H9 (cell line): ENCODE measurements at regions not wholly inside any gene's neighbourhood (a gene's known extent, or its start where the extent isn't known, plus 50 kb on each side); places are given as distances from the start of the nearest gene placed in this dataset.

ENCODE experiments used
- DNase-seq: peaks from one replicate; pipeline ENCODE4 v3.0.0-alpha.2; 2017
- H2AFZ ChIP-seq: one replicate; pipeline ENCODE4 v1.6.1; 2013; ENCODE audit warnings: mild to moderate bottlenecking, low read length, control low read depth, moderate library complexity
- H2AK5ac ChIP-seq: 2 replicates; pipeline ENCODE4 v1.6.1; 2013; ENCODE audit warnings: low read length, control low read depth, mixed read lengths; ENCODE audit not compliant: insufficient read length
- H2BK120ac ChIP-seq: one replicate; pipeline ENCODE4 v1.6.1; 2013; ENCODE audit warnings: low read depth, mild to moderate bottlenecking, low read length, control low read depth, inconsistent platforms; ENCODE audit not compliant: poor library complexity, severe bottlenecking
- H2BK12ac ChIP-seq: 2 replicates; pipeline ENCODE4 v1.6.1; 2013; ENCODE audit warnings: low read length, control low read depth, mixed read lengths, low read depth; ENCODE audit not compliant: insufficient read length
- H2BK15ac ChIP-seq: 2 replicates; pipeline ENCODE4 v1.6.1; 2013; ENCODE audit warnings: low read depth, low read length, control low read depth
- H2BK20ac ChIP-seq: one replicate; pipeline ENCODE4 v1.6.1; 2013; ENCODE audit warnings: low read depth, mild to moderate bottlenecking, low read length, control low read depth, inconsistent platforms; ENCODE audit not compliant: poor library complexity, severe bottlenecking
- H2BK5ac ChIP-seq: 2 replicates; pipeline ENCODE4 v1.6.1; 2013; ENCODE audit warnings: low read length, control low read depth, mixed read lengths; ENCODE audit not compliant: insufficient read length
- H3K14ac ChIP-seq: 2 replicates; pipeline ENCODE4 v1.6.1; 2013; ENCODE audit warnings: low read length, control low read depth; ENCODE audit not compliant: insufficient read depth
- H3K18ac ChIP-seq: 2 replicates; pipeline ENCODE4 v1.6.1; 2013; ENCODE audit warnings: low read depth, mild to moderate bottlenecking, mixed read lengths, low read length, control low read depth; ENCODE audit not compliant: insufficient read length
- H3K23ac ChIP-seq: 2 replicates; pipeline ENCODE4 v1.6.1; 2013; ENCODE audit warnings: low read length, control low read depth, mixed read lengths, low read depth; ENCODE audit not compliant: insufficient read length
- H3K23me2 ChIP-seq: 2 replicates; pipeline ENCODE4 v1.6.1; 2013; ENCODE audit warnings: low read depth, mild to moderate bottlenecking, mixed read lengths, low read length, control low read depth; ENCODE audit not compliant: insufficient read length, poor library complexity, severe bottlenecking
- H3K27ac ChIP-seq: 2 replicates; pipeline ENCODE4 v1.5.1; 2013; ENCODE audit warnings: low read length, control low read depth, mixed read lengths, low read depth; ENCODE audit not compliant: insufficient read length
- H3K27me3 ChIP-seq: 2 replicates; pipeline ENCODE4 v1.6.1; 2013; ENCODE audit warnings: low read length, control low read depth, inconsistent platforms; ENCODE audit not compliant: insufficient read depth
- H3K4ac ChIP-seq: 2 replicates; pipeline ENCODE4 v1.6.1; 2013; ENCODE audit warnings: low read depth, mild to moderate bottlenecking, control low read depth, inconsistent platforms, low read length, moderate library complexity
- H3K4me1 ChIP-seq: 2 replicates; pipeline ENCODE4 v1.6.1; 2013; ENCODE audit warnings: low read length, control low read depth, inconsistent platforms; ENCODE audit not compliant: insufficient read depth
- H3K4me2 ChIP-seq: 2 replicates; pipeline ENCODE4 v1.6.1; 2013; ENCODE audit warnings: low read length, control low read depth, mixed read lengths; ENCODE audit not compliant: insufficient read length, insufficient read depth
- H3K56ac ChIP-seq: 2 replicates; pipeline ENCODE4 v1.6.1; 2013; ENCODE audit warnings: low read depth, mild to moderate bottlenecking, mixed read lengths, low read length, control low read depth; ENCODE audit not compliant: insufficient read length
- H3K79me1 ChIP-seq: 2 replicates; pipeline ENCODE4 v1.6.1; 2013; ENCODE audit warnings: low read depth, mild to moderate bottlenecking, moderate library complexity, low read length, control low read depth, inconsistent platforms; ENCODE audit not compliant: insufficient read depth, poor library complexity, severe bottlenecking
- H3K79me2 ChIP-seq: 2 replicates; pipeline ENCODE4 v1.6.1; 2013; ENCODE audit warnings: low read length, control low read depth, inconsistent platforms; ENCODE audit not compliant: insufficient read depth
- H3K9ac ChIP-seq: 2 replicates; pipeline ENCODE4 v1.6.1; 2013; ENCODE audit warnings: low read length, control low read depth, mixed read lengths; ENCODE audit not compliant: insufficient read length; ENCODE audit errors: extremely low read depth
- H3K9me3 ChIP-seq: one replicate; pipeline ENCODE4 v1.6.1; 2013; ENCODE audit warnings: low read depth, low read length, inconsistent platforms; ENCODE audit not compliant: control insufficient read depth
- H3T11ph ChIP-seq: one replicate; pipeline ENCODE4 v1.6.1; 2013; ENCODE audit warnings: mild to moderate bottlenecking, low read length, control low read depth, inconsistent platforms
- H4K20me1 ChIP-seq: one replicate; pipeline ENCODE4 v1.6.1; 2013; ENCODE audit not compliant: control insufficient read depth, insufficient read length, insufficient read depth
- H4K5ac ChIP-seq: 2 replicates; pipeline ENCODE4 v1.6.1; 2013; ENCODE audit warnings: low read depth, mild to moderate bottlenecking, mixed read lengths, low read length, control low read depth; ENCODE audit not compliant: insufficient read length
- H4K8ac ChIP-seq: replicated peaks from 2 replicates; pipeline ENCODE4 v1.6.1; 2013; ENCODE audit warnings: low read length, control low read depth, mixed read lengths, low read depth; ENCODE audit not compliant: insufficient read length
- H4K91ac ChIP-seq: 2 replicates; pipeline ENCODE4 v1.6.1; 2013; ENCODE audit warnings: low read depth, mild to moderate bottlenecking, moderate library complexity, mixed read lengths, low read length, control low read depth; ENCODE audit not compliant: insufficient read length
- H3K27ac Mint-ChIP-seq, 3 experiments: 2 replicates in 2 of 3; 3 replicates in 1 of 3; pipeline ENCODE4 v1.8.0; 2020 to 2021; ENCODE audit warnings: mixed read lengths in 3 of 3, mild to moderate bottlenecking in 1 of 3, moderate library complexity in 1 of 3
- H3K27me3 Mint-ChIP-seq: 2 replicates; pipeline ENCODE4 v1.8.0; 2021; ENCODE audit warnings: low read depth, mild to moderate bottlenecking, moderate library complexity, mixed read lengths
- H3K36me3 Mint-ChIP-seq, 3 experiments: 2 replicates in 2 of 3; 3 replicates in 1 of 3; pipeline ENCODE4 v1.8.0; 2020 to 2021; ENCODE audit warnings: low read depth in 3 of 3, mixed read lengths in 3 of 3; ENCODE audit not compliant: insufficient read depth in 1 of 3
- H3K4me1 Mint-ChIP-seq, 2 experiments: 2 replicates each; pipeline ENCODE4 v1.8.0; 2020; ENCODE audit warnings: mixed read lengths in 2 of 2
- H3K4me3 Mint-ChIP-seq, 2 experiments: 2 replicates in 1 of 2; 3 replicates in 1 of 2; pipeline ENCODE4 v1.8.0; 2020 to 2021; ENCODE audit warnings: mild to moderate bottlenecking in 2 of 2, mixed read lengths in 2 of 2, moderate library complexity in 1 of 2
- H3K9me3 Mint-ChIP-seq, 2 experiments: 2 replicates in 1 of 2; 3 replicates in 1 of 2; pipeline ENCODE4 v1.8.0; 2020; ENCODE audit warnings: mild to moderate bottlenecking in 2 of 2, mixed read lengths in 2 of 2, moderate library complexity in 1 of 2
- CTCF ChIP-seq: fragments of 200-600 bp; sonication (generic); conservative IDR thresholded peaks from 3 replicates; pipeline ENCODE4 v1.8.0; 2021; ENCODE audit warnings: antibody characterized with exemption, mild to moderate bottlenecking
- WGBS: extraction: QIAGEN DNeasy Blood & Tissue Kit; methylation state at CpG from one replicate; pipeline ENCODE4 v1.1.7; 2013; ENCODE audit warnings: missing lambda C conversion rate, low lambda C conversion rate, mixed read lengths; ENCODE audit not compliant: insufficient read length; ENCODE audit errors: extremely low coverage; 5-methylcytosine and 5-hydroxymethylcytosine counted together

- H3K4me1 Mint-ChIP-seq: peaks cover 0 to 4% of the 10 kb centered on the region in 2 experiments; a peak in 3 of 4 replicates
- H2BK15ac ChIP-seq: no peak overlapping the region
- no peak overlapping the region for H3T11ph ChIP-seq
- H3K27me3 ChIP-seq: no peaks in the 10 kb centered on the region
- H2AFZ ChIP-seq: no peak overlapping the region
- no peak overlapping the region for H3K14ac ChIP-seq
- no peaks in the 10 kb centered on the region for H3K9me3 Mint-ChIP-seq
- no peaks in the 10 kb centered on the region for H4K20me1 ChIP-seq
- H3K27me3 Mint-ChIP-seq: peaks cover 2% of the 10 kb centered on the region
- H3K4me3 Mint-ChIP-seq: no peak overlapping the region
- no peak overlapping the region for H4K91ac ChIP-seq
- no peaks in the 10 kb centered on the region for H3K79me1 ChIP-seq
- H3K27ac ChIP-seq: no peak overlapping the region
- H3K4ac ChIP-seq: no peak overlapping the region
- H2BK120ac ChIP-seq: no peak overlapping the region
- H4K8ac ChIP-seq: no peak overlapping the region
- no CpG with 5 or more reads among the region's 3 CpGs for WGBS
- no peak overlapping the region for H2BK20ac ChIP-seq
- no peak overlapping the region for H2BK12ac ChIP-seq
- no peak overlapping the region for H2AK5ac ChIP-seq
- TF ChIP-seq CTCF: no peak
- no peak for DNase-seq
- no peak overlapping the region for H2BK5ac ChIP-seq
- H3K79me2 ChIP-seq: no peaks in the 10 kb centered on the region
- H3K9me3 ChIP-seq: no peaks in the 10 kb centered on the region
- H3K18ac ChIP-seq: no peak overlapping the region
- H3K4me2 ChIP-seq: no peak overlapping the region
- H3K56ac ChIP-seq: no peak overlapping the region
- no peaks in the 10 kb centered on the region for H3K23me2 ChIP-seq
- no peak overlapping the region for H4K5ac ChIP-seq
- H3K4me1 ChIP-seq: no peaks in the 10 kb centered on the region; the same call in 1 of the 2 replicates
- no peak overlapping the region for H3K27ac Mint-ChIP-seq
- no peak overlapping the region for H3K9ac ChIP-seq
- H3K36me3 Mint-ChIP-seq: no peaks in the 10 kb centered on the region
- no peak overlapping the region for H3K23ac ChIP-seq
Observed at GRCh38 chr19:31678421-31678820, 329.2 kb upstream of the TSHZ3 start.
